Islet of Langerhans (tissue), 1 donor: ENCODE measurements at regions not wholly inside any gene's neighbourhood (a gene's known extent, or its start where the extent isn't known, plus 50 kb on each side); places are given as distances from the start of the nearest gene placed in this dataset.

Source experiments
- FAIRE-seq: peaks from one replicate; lab custom pipeline; 2011; peaks lifted over from hg19 to GRCh38; lab: Jason Lieb, UNC

- FAIRE-seq, result no peak
Measured at GRCh38 chr10:111131168-111131799, 54.5 kb downstream of the ADRA2A start.

GRCh38 chr10:111137007-111137406, 60.2 kb downstream of the ADRA2A start:
- FAIRE-seq, result no peak

GRCh38 chr10:111137587-111137986, 60.8 kb downstream of the ADRA2A start:
- FAIRE-seq, result no peak

- no peak for FAIRE-seq
Measured at GRCh38 chr10:111138544-111138943, 61.7 kb downstream of the ADRA2A start.

- no peak for FAIRE-seq
Measured at GRCh38 chr10:111139567-111139966, 62.7 kb downstream of the ADRA2A start.

GRCh38 chr10:111142092-111142768, 65.4 kb downstream of the ADRA2A start:
- no peak for FAIRE-seq

- no peak for FAIRE-seq
Measured at GRCh38 chr10:111146025-111146640, 69.3 kb downstream of the ADRA2A start.

GRCh38 chr10:111148025-111148424, 71.2 kb downstream of the ADRA2A start:
- FAIRE-seq, result no peak

- FAIRE-seq, result no peak
Measured at GRCh38 chr10:111148440-111148839, 71.6 kb downstream of the ADRA2A start.

GRCh38 chr10:111150691-111151090, 73.9 kb downstream of the ADRA2A start:
- FAIRE-seq, result no peak

GRCh38 chr10:111151595-111152307, 74.9 kb downstream of the ADRA2A start:
- no peak for FAIRE-seq

GRCh38 chr10:111156754-111157153, 79.9 kb downstream of the ADRA2A start:
- FAIRE-seq, result no peak

GRCh38 chr10:111158595-111158994, 81.8 kb downstream of the ADRA2A start:
- FAIRE-seq, result no peak

GRCh38 chr10:111161109-111161874, 84.5 kb downstream of the ADRA2A start:
- FAIRE-seq, result no peak

- no peak for FAIRE-seq
Measured at GRCh38 chr10:111171183-111171582, 94.4 kb downstream of the ADRA2A start.

- FAIRE-seq, result no peak
Measured at GRCh38 chr10:111175787-111176186, 99.0 kb downstream of the ADRA2A start.

- FAIRE-seq, result no peak
Measured at GRCh38 chr10:111177379-111177778, 100.5 kb downstream of the ADRA2A start.

GRCh38 chr10:111179514-111179913, 102.7 kb downstream of the ADRA2A start:
- no peak for FAIRE-seq

GRCh38 chr10:111186358-111186757, 109.5 kb downstream of the ADRA2A start:
- FAIRE-seq, result no peak

GRCh38 chr10:111187096-111187495, 110.3 kb downstream of the ADRA2A start:
- FAIRE-seq, result no peak

- FAIRE-seq, result no peak
Measured at GRCh38 chr10:111199587-111199986, 122.8 kb downstream of the ADRA2A start.

GRCh38 chr10:111200505-111201186, 123.8 kb downstream of the ADRA2A start:
- no peak for FAIRE-seq
